Stimulated activated CD8-positive, alpha-beta memory T cell treated with anti-CD3 and anti-CD28 coated beads, Interleukin-15, amount 100 ng/mL, for 24 hours (primary cell): ENCODE measurements at regions not wholly inside any gene's neighbourhood (a gene's known extent, or its start where the extent isn't known, plus 50 kb on each side); places are given as distances from the start of the nearest gene placed in this dataset.

Source experiments
- DNase-seq: peaks from one replicate; pipeline ENCODE4 v3.0.0-alpha.2; 2020; ENCODE audit warnings: low read depth

GRCh38 chr3:67875858-67876257 is 221.4 kb upstream of the SUCLG2 start:
- DNase-seq = no peak

- DNase-seq = no peak
Measured at GRCh38 chr3:67875338-67875737, 220.9 kb upstream of the SUCLG2 start.

GRCh38 chr3:67870477-67870876 is 216.1 kb upstream of the SUCLG2 start:
- no peak for DNase-seq

GRCh38 chr3:67866571-67866970 is 212.2 kb upstream of the SUCLG2 start:
- no peak for DNase-seq

GRCh38 chr3:67864587-67865183 is 210.3 kb upstream of the SUCLG2 start:
- DNase-seq = no peak

- DNase-seq = no peak
Measured at GRCh38 chr3:67863869-67864268, 209.5 kb upstream of the SUCLG2 start.

GRCh38 chr3:67860429-67860828 is 206.0 kb upstream of the SUCLG2 start:
- no peak for DNase-seq

GRCh38 chr3:67858492-67858891 is 204.1 kb upstream of the SUCLG2 start:
- DNase-seq = no peak

- DNase-seq = no peak
Measured at GRCh38 chr3:67856718-67857117, 202.3 kb upstream of the SUCLG2 start.

GRCh38 chr3:67854663-67855062 is 200.3 kb upstream of the SUCLG2 start:
- DNase-seq = no peak

GRCh38 chr3:67853520-67853919 is 199.1 kb upstream of the SUCLG2 start:
- DNase-seq = no peak

GRCh38 chr3:67848299-67848698 is 193.9 kb upstream of the SUCLG2 start:
- DNase-seq = no peak

GRCh38 chr3:67846166-67846565 is 191.8 kb upstream of the SUCLG2 start:
- no peak for DNase-seq

- DNase-seq = no peak
Measured at GRCh38 chr3:67832817-67833216, 178.4 kb upstream of the SUCLG2 start.

GRCh38 chr3:67831262-67831661 is 176.8 kb upstream of the SUCLG2 start:
- no peak for DNase-seq

GRCh38 chr3:67828486-67829010 is 174.1 kb upstream of the SUCLG2 start:
- DNase-seq = no peak

- DNase-seq = no peak
Measured at GRCh38 chr3:67821135-67821534, 166.7 kb upstream of the SUCLG2 start.

- DNase-seq = no peak
Measured at GRCh38 chr3:67819447-67819846, 165.0 kb upstream of the SUCLG2 start.

- DNase-seq = no peak
Measured at GRCh38 chr3:67809370-67809935, 155.0 kb upstream of the SUCLG2 start.

- DNase-seq = no peak
Measured at GRCh38 chr3:67808906-67809305, 154.5 kb upstream of the SUCLG2 start.

GRCh38 chr3:67804578-67804977 is 150.2 kb upstream of the SUCLG2 start:
- no peak for DNase-seq

GRCh38 chr3:67804089-67804488 is 149.7 kb upstream of the SUCLG2 start:
- DNase-seq = no peak

- no peak for DNase-seq
Measured at GRCh38 chr3:67798412-67798811, 144.0 kb upstream of the SUCLG2 start.

- DNase-seq = no peak
Measured at GRCh38 chr3:67791620-67792019, 137.2 kb upstream of the SUCLG2 start.
